ENCODE measurements at regions not wholly inside any gene's neighbourhood (a gene's known extent, or its start where the extent isn't known, plus 50 kb on each side); places are given as distances from the start of the nearest gene placed in this dataset.

- no peak overlapping the region for H2AFZ ChIP-seq (ENCODE audit: low read length)
- no peaks in the 10 kb centered on the region for H3K23me2 ChIP-seq (ENCODE audit: low read depth, low read length)
- H2BK120ac ChIP-seq (replicated peaks; ENCODE audit: low read depth, low read length) = no peak overlapping the region
- no peak for FAIRE-seq
- no peaks in the 10 kb centered on the region for H3K27me3 ChIP-seq (replicated peaks in 1 of 4; ENCODE audit: control insufficient read depth in 3 of 4, extremely low read depth in 1 of 4, insufficient read depth in 3 of 4, low read length in 3 of 4)
- no peak overlapping the region for H2BK15ac ChIP-seq (ENCODE audit: low read length)
- no peak overlapping the region for H3K4me2 ChIP-seq (ENCODE audit: insufficient read depth in 1 of 2, low read depth in 2 of 2, low read length in 2 of 2)
- no peak overlapping the region for H2BK5ac ChIP-seq (ENCODE audit: low read depth, low read length)
- H3K4me3 ChIP-seq (ENCODE audit: extremely low read depth in 1 of 4, insufficient read depth in 2 of 4, low read depth in 3 of 4, low read length in 4 of 4) = no peak overlapping the region
- no peak for DNase-seq (ENCODE audit: low read depth in 1 of 2, low spot score in 2 of 2)
- no peak overlapping the region for H4K5ac ChIP-seq (ENCODE audit: insufficient read length, low read depth, low read length)
- no peak overlapping the region for H2BK12ac ChIP-seq (ENCODE audit: low read depth, low read length)
- no peak overlapping the region for H4K91ac ChIP-seq (replicated peaks; ENCODE audit: insufficient read length, low read length)
- ChIA-PET POLR2A (ENCODE audit: partially characterized antibody) (no interaction called here), CTCF (ENCODE audit: partially characterized antibody) (no interaction called here)
- no peaks in the 10 kb centered on the region for H3K79me1 ChIP-seq (ENCODE audit: low read depth, low read length)
- H3K23ac ChIP-seq (ENCODE audit: insufficient read length) = no peak overlapping the region
- H3K56ac ChIP-seq (replicated peaks; ENCODE audit: insufficient read length, low read depth, low read length) = no peak overlapping the region
- no peak overlapping the region for H2AK5ac ChIP-seq (ENCODE audit: low read depth, low read length)
- H3K4ac ChIP-seq (replicated peaks; ENCODE audit: insufficient read length, low read depth, low read length) = no peak overlapping the region
- H4K20me1 ChIP-seq (replicated peaks in 1 of 2; ENCODE audit: control insufficient read depth in 1 of 2, insufficient read depth in 2 of 2, low read length in 2 of 2) = no peaks in the 10 kb centered on the region
- H3K9me3 ChIP-seq (ENCODE audit: insufficient read depth in 2 of 2, low read depth in 1 of 2, low read length in 1 of 2) = no peaks in the 10 kb centered on the region
- no peaks in the 10 kb centered on the region for H3K79me2 ChIP-seq (ENCODE audit: control insufficient read depth in 1 of 2, insufficient read depth in 2 of 2, low read length in 2 of 2)
- no peaks in the 10 kb centered on the region for H3K36me3 ChIP-seq (ENCODE audit: control insufficient read depth in 2 of 4, insufficient read depth in 4 of 4, low read length in 3 of 4)
- H3K27ac ChIP-seq (ENCODE audit: low read depth, low read length) = no peak overlapping the region
- no peak overlapping the region for H2BK20ac ChIP-seq (ENCODE audit: low read length)
- H3K4me1 ChIP-seq (replicated peaks in 1 of 4; ENCODE audit: control insufficient read depth in 3 of 4, insufficient read depth in 4 of 4, low read length in 3 of 4) = no peaks in the 10 kb centered on the region; a peak in 1 of 7 replicates
- H3K18ac ChIP-seq (ENCODE audit: extremely low read depth, low read length) = no peak overlapping the region
- WGBS, 2 experiments (ENCODE audit: extremely low coverage in 1 of 2, insufficient coverage in 1 of 2, insufficient read length in 1 of 2, insufficient replicate concordance in 2 of 2, low coverage in 1 of 2, low lambda C conversion rate in 2 of 2, missing lambda C conversion rate in 1 of 2) = 82% methylated on average over 2 of the region's 2 CpGs; no CpG with 5 or more reads in 1 of the 2 experiments
- no peak overlapping the region for H4K8ac ChIP-seq (ENCODE audit: extremely low read depth, insufficient read depth, low read length)
- no peak overlapping the region for H3K9ac ChIP-seq (replicated peaks in 1 of 4; ENCODE audit: extremely low read depth in 1 of 4, low read depth in 3 of 4, low read length in 3 of 4)
- no peak overlapping the region for H3K14ac ChIP-seq (ENCODE audit: insufficient read length)
- TF ChIP-seq HDAC2 (IDR thresholded peaks at IDR 0.05; ENCODE audit: borderline replicate concordance in 1 of 2, low read depth in 2 of 2, low read length in 2 of 2) = no peak
- TF ChIP-seq RBBP5 (IDR thresholded peaks at IDR 0.05; ENCODE audit: borderline replicate concordance, low read depth, low read length) = no peak
- TF ChIP-seq SIN3A (conservative IDR thresholded peaks at IDR 0.05 in 1 of 2, IDR thresholded peaks at IDR 0.05 in 1 of 2; ENCODE audit: low read depth in 1 of 2, low read length in 2 of 2) = no peak
- no peak for TF ChIP-seq SAP30 (IDR thresholded peaks at IDR 0.05; ENCODE audit: insufficient read depth, insufficient replicate concordance, low read length)
- no peak for TF ChIP-seq SIX5 (IDR thresholded peaks at IDR 0.05; ENCODE audit: low read depth, low read length)
- no peak for TF ChIP-seq JUN (IDR thresholded peaks at IDR 0.05; ENCODE audit: low read depth, low read length)
- no peak for TF ChIP-seq MAFK (IDR thresholded peaks at IDR 0.05; ENCODE audit: low read depth, low read length)
- TF ChIP-seq SRF (IDR thresholded peaks at IDR 0.05; ENCODE audit: low read depth, low read length) = no peak
- TF ChIP-seq, protein P1, sequence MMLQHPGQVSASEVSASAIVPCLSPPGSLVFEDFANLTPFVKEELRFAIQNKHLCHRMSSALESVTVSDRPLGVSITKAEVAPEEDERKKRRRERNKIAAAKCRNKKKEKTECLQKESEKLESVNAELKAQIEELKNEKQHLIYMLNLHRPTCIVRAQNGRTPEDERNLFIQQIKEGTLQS (IDR thresholded peaks at IDR 0.05; ENCODE audit: insufficient read depth, low read depth, low read length) = no peak
- no peak for TF ChIP-seq CREB1 (IDR thresholded peaks at IDR 0.05)
- no peak for TF ChIP-seq GABPA (IDR thresholded peaks at IDR 0.05; ENCODE audit: borderline replicate concordance, insufficient read depth, low read length)
- TF ChIP-seq PHF8 (conservative IDR thresholded peaks at IDR 0.05; ENCODE audit: low read depth, low read length) = no peak
- TF ChIP-seq YY1 (IDR thresholded peaks at IDR 0.05; ENCODE audit: low read depth, low read length) = no peak
- no peak for TF ChIP-seq KDM1A (IDR thresholded peaks at IDR 0.05; ENCODE audit: borderline replicate concordance, low read length)
Observed at GRCh38 chr7:85714951-85715350, 528.1 kb upstream of the SEMA3D start.

All from H1 (cell line).